ENCODE measurements at regions not wholly inside any gene's neighbourhood (a gene's known extent, or its start where the extent isn't known, plus 50 kb on each side); places are given as distances from the start of the nearest gene placed in this dataset.

- TF ChIP-seq, protein P1, sequence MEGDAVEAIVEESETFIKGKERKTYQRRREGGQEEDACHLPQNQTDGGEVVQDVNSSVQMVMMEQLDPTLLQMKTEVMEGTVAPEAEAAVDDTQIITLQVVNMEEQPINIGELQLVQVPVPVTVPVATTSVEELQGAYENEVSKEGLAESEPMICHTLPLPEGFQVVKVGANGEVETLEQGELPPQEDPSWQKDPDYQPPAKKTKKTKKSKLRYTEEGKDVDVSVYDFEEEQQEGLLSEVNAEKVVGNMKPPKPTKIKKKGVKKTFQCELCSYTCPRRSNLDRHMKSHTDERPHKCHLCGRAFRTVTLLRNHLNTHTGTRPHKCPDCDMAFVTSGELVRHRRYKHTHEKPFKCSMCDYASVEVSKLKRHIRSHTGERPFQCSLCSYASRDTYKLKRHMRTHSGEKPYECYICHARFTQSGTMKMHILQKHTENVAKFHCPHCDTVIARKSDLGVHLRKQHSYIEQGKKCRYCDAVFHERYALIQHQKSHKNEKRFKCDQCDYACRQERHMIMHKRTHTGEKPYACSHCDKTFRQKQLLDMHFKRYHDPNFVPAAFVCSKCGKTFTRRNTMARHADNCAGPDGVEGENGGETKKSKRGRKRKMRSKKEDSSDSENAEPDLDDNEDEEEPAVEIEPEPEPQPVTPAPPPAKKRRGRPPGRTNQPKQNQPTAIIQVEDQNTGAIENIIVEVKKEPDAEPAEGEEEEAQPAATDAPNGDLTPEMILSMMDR (IDR thresholded peaks at IDR 0.05): no peak
- no peak for TF ChIP-seq POLR2A (IDR thresholded peaks at IDR 0.05)
These were observed 190.8 kb downstream of the EPM2A start for GRCh38 chr6:145544514-145544913.
